Lung microvascular endothelial cell (primary cell): ENCODE measurements at regions not wholly inside any gene's neighbourhood (a gene's known extent, or its start where the extent isn't known, plus 50 kb on each side); places are given as distances from the start of the nearest gene placed in this dataset.

Source experiments
- DNase-seq, 2 donors: peaks; one replicate each; pipeline versions ENCODE4 v3.0.0 to v3.0.0-alpha.2; 2010; ENCODE audit warnings: low read depth in 2 of 2

- no peak for DNase-seq
Measured at GRCh38 chr18:78641689-78642231, 337.9 kb upstream of the SALL3 start.

- no peak for DNase-seq
Measured at GRCh38 chr18:78642296-78642951, 337.2 kb upstream of the SALL3 start.

GRCh38 chr18:78643004-78643403 is 336.6 kb upstream of the SALL3 start:
- no peak for DNase-seq

GRCh38 chr18:78643981-78644380 is 335.6 kb upstream of the SALL3 start:
- no peak for DNase-seq

GRCh38 chr18:78645216-78645615 is 334.4 kb upstream of the SALL3 start:
- no peak for DNase-seq

- DNase-seq: no peak
Measured at GRCh38 chr18:78647018-78647417, 332.6 kb upstream of the SALL3 start.

DNA sequence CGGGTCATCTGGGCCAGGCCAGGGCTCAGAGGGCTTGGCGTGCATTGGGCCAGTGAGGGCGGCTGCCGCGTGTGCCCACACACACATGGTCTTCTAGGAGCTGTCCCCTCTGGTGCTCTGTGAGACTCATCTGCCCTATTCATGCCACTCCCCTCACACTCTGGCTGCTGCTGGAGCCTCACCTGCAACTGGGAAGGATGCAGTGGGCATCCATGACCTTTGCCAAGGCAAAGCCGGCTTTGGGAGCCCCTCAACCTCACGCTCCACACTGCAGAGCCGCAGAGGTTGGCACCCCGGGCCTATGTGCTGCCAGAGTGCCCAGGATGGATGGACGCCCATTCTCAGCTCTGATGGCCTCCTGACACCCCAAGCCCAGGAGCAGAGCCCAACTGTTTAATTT is 330.2 kb upstream of the SALL3 start:
- no peak for DNase-seq

GRCh38 chr18:78650926-78651325 is 328.7 kb upstream of the SALL3 start:
- DNase-seq: no peak

DNA sequence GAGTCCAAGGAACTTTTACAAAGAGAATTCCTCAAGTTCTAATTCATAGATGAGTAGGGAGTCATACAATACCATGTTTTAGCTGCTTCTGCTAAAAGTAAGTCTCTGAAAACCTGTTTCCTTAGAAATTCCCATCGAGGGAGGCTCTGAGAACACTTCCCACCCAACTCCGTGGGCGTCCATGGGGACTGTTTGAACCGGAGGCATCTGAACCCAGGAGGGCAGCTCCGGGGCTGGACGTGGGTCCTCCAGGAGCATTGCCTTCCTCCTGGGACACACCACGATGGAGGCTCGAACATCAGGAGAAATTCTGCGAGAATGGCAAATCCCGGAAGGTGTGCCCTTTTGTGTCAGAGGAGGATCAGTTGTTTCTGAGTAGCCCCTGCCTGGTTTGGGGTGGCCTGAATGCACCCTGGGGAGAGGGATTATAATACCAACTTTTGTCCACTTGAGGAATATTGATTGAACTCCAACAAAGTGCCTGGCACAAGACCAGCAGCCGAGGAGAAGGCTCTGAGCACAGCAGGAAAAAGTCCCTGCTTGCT is 327.5 kb upstream of the SALL3 start:
- no peak for DNase-seq

DNA sequence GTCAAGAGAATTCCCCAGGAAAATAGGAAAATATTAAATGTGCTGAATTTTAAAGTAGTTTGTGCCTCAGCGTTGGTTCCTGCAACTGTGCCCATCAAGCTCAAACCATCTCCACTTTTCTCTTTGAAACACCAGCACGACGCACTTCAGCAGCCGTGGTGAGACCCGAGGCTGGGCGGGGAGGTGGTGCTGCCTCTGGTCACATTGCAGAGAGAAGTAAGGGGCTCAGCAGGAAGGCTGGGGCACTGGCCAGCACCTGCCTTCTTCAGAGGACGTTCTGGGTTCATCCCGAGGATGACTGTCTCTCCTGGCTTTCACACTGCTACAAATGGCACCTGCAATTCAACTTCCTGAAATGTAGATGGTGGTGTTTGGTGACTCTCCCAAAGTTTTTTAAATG is 323.7 kb upstream of the SALL3 start:
- DNase-seq: no peak

DNA sequence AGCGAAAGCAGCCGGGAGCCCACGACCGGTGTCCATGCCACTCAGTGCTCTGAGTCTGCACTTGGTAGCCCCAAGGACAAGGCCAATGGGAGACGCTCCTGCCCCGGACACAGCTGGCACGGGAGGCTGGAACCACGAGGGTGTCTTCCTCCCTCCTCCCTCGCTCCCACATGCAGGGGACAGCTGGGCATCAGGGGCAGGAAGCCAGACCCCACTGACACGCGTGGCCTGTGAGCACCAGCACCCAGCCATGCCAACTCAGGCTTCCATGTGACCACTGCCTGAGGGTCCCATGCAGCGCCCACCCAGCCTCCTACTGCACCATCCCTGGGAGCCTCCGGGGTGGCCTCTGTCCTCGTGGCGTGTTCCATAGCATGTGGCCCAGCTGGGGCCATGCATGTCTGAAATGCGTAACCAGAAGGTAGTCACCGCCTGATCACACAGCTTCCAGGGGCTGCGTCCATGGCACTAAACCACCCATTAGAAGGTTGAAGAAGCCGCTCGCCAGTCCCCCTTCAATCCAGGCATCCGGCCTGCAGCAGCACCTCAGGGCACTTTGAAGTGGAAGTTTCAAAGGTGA is 323.2 kb upstream of the SALL3 start:
- no peak for DNase-seq

DNA sequence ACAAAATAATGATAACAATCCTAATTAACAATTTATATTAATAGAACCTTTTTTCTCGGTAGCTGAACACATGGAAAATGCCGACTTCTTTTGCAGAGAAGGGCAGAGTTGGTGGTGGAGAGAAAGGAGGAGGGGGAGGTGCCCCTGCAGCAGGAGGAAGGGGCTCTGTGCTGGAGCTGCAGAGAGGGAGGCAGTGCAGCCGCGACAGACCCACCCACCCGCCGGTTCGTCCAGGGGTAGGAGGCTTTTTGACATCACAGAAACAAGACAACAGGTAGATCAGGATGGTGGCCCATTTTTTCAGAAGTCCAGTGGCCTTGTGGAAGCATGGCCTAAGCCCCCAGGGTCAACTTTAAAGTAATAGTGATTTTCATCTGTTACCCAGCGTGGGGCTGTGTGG is 321.1 kb upstream of the SALL3 start:
- no peak for DNase-seq

- no peak for DNase-seq
Measured at GRCh38 chr18:78659057-78659456, 320.6 kb upstream of the SALL3 start.

- no peak for DNase-seq
Measured at GRCh38 chr18:78659748-78660147, 319.9 kb upstream of the SALL3 start.

DNA sequence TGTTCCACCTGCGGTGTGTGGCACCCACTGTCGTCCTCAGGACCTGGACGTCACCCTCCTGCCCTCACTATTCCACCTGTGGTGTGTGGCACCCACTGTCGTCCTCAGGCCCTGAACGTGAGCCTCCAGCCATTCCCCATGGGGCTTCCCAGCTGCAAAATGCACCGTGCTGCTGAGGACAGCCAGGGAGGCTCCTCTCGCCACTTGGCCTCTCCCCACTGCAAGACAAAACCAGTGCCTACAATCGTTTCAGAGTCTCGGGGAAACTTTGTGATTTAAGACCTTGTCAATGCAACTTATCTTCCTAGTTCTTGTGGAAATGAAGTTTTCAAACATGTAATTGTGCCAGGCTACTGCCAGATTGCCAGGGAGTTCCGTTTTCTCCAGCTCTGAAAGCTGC is 319.3 kb upstream of the SALL3 start:
- DNase-seq: no peak

DNA sequence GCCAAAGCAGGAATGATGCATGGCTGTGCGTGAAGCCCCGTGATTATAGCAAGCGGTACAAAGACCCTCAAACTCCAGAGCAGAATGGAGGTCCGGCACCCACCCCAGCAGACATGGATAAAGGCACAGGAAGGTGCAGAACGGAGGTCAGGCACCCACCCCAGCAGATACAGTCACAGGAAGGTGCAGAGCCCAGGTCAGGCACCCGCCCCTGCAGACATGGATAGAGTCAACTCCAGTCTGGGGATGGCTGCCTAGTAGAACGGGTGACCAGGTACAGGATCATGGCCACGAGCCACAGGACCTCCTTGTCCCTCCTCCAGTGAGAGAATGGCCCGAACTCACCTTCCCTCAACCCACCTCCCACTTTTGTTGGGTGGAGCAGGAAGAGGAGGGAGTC is 318.3 kb upstream of the SALL3 start:
- DNase-seq: no peak

GRCh38 chr18:78662879-78663278 is 316.7 kb upstream of the SALL3 start:
- no peak for DNase-seq

GRCh38 chr18:78664048-78664447 is 315.6 kb upstream of the SALL3 start:
- DNase-seq: no peak

GRCh38 chr18:78664848-78665247 is 314.8 kb upstream of the SALL3 start:
- no peak for DNase-seq

DNA sequence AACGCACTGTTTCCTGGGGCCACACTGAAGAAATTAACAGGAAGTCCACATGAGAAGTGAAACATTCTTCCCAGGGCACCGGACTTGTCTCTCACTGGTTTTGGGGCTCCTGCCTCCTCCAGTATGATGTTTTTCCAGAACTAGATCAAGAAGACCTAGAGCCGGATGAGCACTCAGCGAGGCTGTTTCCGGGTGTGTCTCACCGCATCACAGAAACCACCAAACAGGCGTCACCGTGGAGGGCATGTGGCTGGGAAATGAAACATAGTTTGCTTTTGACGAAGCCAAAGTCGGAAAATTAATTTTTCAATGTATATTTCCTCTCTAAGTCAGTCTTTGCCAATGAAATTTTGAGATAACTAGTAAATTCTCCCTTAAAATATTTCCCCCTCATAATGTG is 314.0 kb upstream of the SALL3 start:
- no peak for DNase-seq

DNA sequence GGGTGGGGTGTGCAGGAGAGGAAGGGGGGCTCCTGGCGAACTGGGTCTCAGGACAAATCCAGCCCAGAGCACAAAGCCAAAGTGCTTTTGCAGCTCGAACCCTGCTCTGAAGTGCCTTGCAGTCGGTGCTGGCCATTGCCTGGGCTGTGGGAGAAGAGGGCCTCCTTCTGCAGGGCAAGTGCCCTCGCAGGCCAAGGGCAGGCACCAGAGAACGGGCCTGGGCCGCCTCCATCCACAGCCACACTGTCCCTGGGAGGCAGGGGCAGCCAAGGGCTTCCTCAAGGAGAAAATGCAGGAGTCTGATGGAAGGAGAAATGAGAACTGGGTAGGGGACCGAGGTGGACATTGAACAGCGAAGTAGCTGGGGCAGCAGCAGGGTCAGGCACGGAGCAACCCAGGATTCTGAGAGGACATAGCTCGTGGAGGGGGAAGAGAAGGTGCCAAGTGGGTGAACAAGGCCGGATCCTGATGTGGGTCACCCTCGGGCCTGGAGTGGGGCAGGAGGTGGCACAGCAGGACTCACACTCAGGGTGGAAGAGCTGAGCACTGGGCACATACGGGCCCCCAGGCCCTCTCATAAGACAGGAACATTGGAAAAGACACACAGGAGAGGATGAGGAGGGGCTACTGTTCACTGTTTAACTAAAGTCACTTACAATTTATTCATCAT is 312.8 kb upstream of the SALL3 start:
- DNase-seq: no peak

DNA sequence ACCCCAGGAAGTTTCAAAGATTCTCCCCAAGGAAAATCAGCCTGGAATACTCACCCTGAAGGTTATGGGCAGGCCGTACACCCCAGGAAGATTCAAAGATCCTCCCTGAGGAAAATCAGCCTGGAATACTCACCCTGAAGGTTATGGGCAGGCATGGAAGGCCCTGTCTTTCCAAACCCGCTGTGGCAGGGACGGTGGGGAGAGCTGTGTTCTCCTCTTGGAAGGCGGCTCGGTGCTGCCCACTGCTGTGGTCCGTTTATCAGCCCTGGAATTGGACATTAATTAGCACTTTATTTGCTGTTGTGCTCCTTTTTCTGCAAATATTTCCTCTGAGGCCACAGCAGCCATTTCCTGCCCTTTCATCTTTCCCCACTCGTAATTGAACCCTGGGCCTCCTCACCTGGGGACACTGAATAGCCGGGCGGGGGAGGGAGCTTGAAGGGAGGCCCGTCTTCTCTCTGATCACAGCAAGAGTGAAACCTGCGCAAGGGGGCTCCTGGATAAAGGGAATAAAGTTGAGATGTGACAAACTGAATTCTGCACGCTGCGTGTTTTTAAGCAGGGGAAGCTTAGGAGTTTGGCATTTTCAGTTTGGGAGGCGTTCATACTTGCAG is 308.7 kb upstream of the SALL3 start:
- DNase-seq: no peak
